CD4-positive, alpha-beta T cell treated with Interleukin-4 for 4 hours (primary cell): ENCODE measurements at regions not wholly inside any gene's neighbourhood (a gene's known extent, or its start where the extent isn't known, plus 50 kb on each side); places are given as distances from the start of the nearest gene placed in this dataset.

ENCODE experiments used
- DNase-seq: peaks from one replicate; pipeline ENCODE4 v3.0.0-alpha.2; 2020

- DNase-seq: no peak
Observed at GRCh38 chr4:180565856-180566431, 1677.3 kb upstream of the TENM3 start.

GRCh38 chr4:180566492-180566891 is 1676.7 kb upstream of the TENM3 start:
- no peak for DNase-seq

- no peak for DNase-seq
Observed at GRCh38 chr4:180567080-180567479, 1676.1 kb upstream of the TENM3 start.

GRCh38 chr4:180571516-180572055 is 1671.6 kb upstream of the TENM3 start:
- DNase-seq: no peak

- no peak for DNase-seq
Observed at GRCh38 chr4:180578175-180578574, 1665.0 kb upstream of the TENM3 start.

- no peak for DNase-seq
Observed at GRCh38 chr4:180581061-180581460, 1662.1 kb upstream of the TENM3 start.

GRCh38 chr4:180587379-180587778 is 1655.8 kb upstream of the TENM3 start:
- no peak for DNase-seq

GRCh38 chr4:180589575-180589974 is 1653.6 kb upstream of the TENM3 start:
- DNase-seq: no peak

GRCh38 chr4:180596888-180597483 is 1646.2 kb upstream of the TENM3 start:
- DNase-seq: no peak

- no peak for DNase-seq
Observed at GRCh38 chr4:180598281-180598680, 1644.9 kb upstream of the TENM3 start.

- no peak for DNase-seq
Observed at GRCh38 chr4:180603791-180604190, 1639.4 kb upstream of the TENM3 start.

GRCh38 chr4:180610324-180610723 is 1632.9 kb upstream of the TENM3 start:
- no peak for DNase-seq

GRCh38 chr4:180615746-180616145 is 1627.5 kb upstream of the TENM3 start:
- DNase-seq: no peak

- no peak for DNase-seq
Observed at GRCh38 chr4:180617196-180617595, 1626.0 kb upstream of the TENM3 start.

- DNase-seq: no peak
Observed at GRCh38 chr4:180618396-180618795, 1624.8 kb upstream of the TENM3 start.

- DNase-seq: no peak
Observed at GRCh38 chr4:180619440-180619839, 1623.8 kb upstream of the TENM3 start.

GRCh38 chr4:180622254-180622653 is 1620.9 kb upstream of the TENM3 start:
- no peak for DNase-seq

- DNase-seq: no peak
Observed at GRCh38 chr4:180625653-180626052, 1617.5 kb upstream of the TENM3 start.

- no peak for DNase-seq
Observed at GRCh38 chr4:180630012-180630665, 1613.1 kb upstream of the TENM3 start.

GRCh38 chr4:180634306-180634705 is 1608.9 kb upstream of the TENM3 start:
- DNase-seq: no peak

GRCh38 chr4:180635281-180635680 is 1607.9 kb upstream of the TENM3 start:
- no peak for DNase-seq

- no peak for DNase-seq
Observed at GRCh38 chr4:180636696-180637404, 1606.4 kb upstream of the TENM3 start.

GRCh38 chr4:180637616-180638015 is 1605.6 kb upstream of the TENM3 start:
- DNase-seq: no peak

GRCh38 chr4:180640193-180640592 is 1603.0 kb upstream of the TENM3 start:
- no peak for DNase-seq
